A549 (cell line): ENCODE measurements at regions not wholly inside any gene's neighbourhood (a gene's known extent, or its start where the extent isn't known, plus 50 kb on each side); places are given as distances from the start of the nearest gene placed in this dataset.

ENCODE experiments used
- EP300 ChIP-seq, 2 experiments: fragments of >200 bp; sonication (Bioruptor Twin); formaldehyde crosslinking; IDR thresholded peaks; 2 replicates in 1 of 2; 3 replicates in 1 of 2; pipeline ENCODE4 v1.6.1; 2016 to 2017
- ESRRA ChIP-seq: fragments of 150-350 bp; IDR thresholded peaks from 2 replicates; pipeline ENCODE4 v1.6.1; 2014; ENCODE audit warnings: mild to moderate bottlenecking, low read length, borderline replicate concordance
- HEYL ChIP-seq: fragments of 250-450 bp; sonication (Bioruptor Pico); IDR thresholded peaks from 2 replicates; pipeline ENCODE4 v1.8.0; 2021; ENCODE audit warnings: mild to moderate bottlenecking, moderate library complexity
- TF ChIP-seq, protein P1 (sequence below): fragments of >200 bp; sonication (Bioruptor Twin); formaldehyde crosslinking; IDR thresholded peaks from 3 replicates; pipeline ENCODE4 v1.6.1; 2016

- TF ChIP-seq ESRRA (no peak), HEYL (CRISPR knock-in tag) (no peak), EP300 (IDR thresholded peaks at IDR 0.05) (no peak)
- TF ChIP-seq, protein P1, sequence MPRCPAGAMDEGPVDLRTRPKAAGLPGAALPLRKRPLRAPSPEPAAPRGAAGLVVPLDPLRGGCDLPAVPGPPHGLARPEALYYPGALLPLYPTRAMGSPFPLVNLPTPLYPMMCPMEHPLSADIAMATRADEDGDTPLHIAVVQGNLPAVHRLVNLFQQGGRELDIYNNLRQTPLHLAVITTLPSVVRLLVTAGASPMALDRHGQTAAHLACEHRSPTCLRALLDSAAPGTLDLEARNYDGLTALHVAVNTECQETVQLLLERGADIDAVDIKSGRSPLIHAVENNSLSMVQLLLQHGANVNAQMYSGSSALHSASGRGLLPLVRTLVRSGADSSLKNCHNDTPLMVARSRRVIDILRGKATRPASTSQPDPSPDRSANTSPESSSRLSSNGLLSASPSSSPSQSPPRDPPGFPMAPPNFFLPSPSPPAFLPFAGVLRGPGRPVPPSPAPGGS = no peak
Measured at GRCh38 chr2:236959876-236960275, 125.8 kb upstream of the COPS8 start.
